ENCODE measurements at regions not wholly inside any gene's neighbourhood (a gene's known extent, or its start where the extent isn't known, plus 50 kb on each side); places are given as distances from the start of the nearest gene placed in this dataset.

DNA sequence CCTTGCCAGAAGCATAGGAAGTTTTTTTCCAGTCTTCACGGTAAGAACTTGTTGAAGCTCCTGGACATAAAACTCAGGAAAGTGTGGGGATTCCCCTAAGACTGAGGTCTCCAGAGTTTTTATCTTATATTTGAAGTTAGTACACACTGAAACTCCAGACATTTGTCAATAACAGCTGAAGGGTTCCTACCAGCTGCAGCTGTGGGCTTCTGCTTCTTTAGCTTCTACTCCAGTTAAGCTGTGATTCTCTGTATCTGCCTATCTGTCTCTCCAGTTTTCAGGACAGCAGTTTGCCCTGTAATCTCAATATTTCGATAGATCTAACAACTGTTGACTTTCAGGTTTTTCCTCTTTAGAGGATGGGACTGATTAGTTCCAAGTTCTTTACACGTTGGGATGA, 966.0 kb upstream of the SEMA6D start:
- no peak for DNase-seq

DNA sequence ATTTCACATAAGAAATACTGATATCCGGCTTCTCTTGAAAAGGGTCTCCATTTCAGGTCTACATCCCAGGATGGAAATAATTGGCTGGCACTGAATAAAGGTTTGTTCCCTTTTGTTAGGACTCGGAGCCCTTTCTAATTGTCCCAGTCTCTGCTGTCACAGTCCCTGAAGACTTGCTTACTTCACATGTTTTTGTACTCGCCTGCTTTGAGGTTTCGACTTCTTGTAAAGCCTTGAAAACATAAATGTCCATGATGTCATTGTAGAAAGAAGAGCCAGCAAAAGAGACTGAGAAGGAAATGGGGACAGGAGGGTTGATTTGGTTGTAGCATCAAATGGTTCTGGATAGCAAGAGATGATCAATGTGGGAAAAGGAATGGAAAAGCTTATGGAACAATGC, 963.4 kb upstream of the SEMA6D start:
- DNase-seq = no peak

DNA sequence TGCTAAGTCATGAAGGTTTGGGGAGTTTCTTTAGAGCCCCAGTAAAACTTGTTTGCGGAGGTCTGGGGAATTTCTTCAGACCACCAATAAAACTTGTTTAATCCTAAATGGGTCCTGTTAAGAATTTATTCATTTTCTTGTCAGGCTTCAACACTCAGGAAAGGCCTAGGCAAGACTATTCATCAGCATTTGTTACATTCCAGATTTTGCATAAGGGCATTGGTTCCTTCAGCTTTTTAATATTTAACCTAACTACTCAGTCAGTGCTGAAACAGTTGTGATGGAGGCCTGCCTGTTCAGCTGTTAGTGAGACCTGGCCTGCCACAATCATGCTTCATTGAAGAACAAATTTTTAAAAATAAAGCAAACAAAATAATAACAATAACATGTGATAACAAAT, 954.2 kb upstream of the SEMA6D start:
- no peak for DNase-seq

DNA sequence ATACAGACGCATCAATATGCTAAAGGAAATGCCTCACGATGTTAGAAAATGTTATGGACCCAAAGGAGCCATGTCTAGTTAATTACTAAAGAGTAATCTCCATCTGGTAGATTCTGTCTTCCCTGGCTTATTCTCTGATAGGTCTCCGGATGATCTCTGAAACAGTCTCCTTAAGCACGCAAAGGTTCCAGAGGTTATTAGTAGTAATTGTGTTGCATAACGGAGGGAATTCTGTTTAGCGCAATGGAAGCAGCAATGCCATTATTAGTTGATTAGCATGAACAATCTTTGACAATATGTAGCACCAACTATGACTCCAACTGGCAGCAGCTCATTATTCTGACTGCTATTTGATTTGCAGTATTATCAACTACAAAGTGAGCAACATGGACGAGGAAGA, 952.5 kb upstream of the SEMA6D start:
- DNase-seq = no peak

DNA sequence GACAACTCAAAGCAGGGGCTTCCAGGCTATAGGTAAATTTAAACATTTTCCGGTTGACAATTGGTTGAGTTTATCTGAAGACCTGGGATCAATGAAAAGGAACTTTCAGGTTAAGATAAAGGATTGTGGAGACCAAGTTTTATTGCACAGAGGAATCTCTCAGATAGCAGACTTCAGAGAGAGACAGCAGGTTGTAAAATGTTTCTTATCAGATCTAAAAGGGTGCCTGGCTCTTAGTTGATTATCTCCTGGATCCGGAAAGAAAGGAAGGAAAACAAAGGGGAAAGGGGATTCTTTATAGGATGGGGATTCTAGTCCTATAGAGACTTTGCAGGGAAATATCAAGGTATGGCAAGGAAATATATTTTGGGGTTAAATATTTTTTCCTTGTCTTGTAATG, 951.3 kb upstream of the SEMA6D start:
- DNase-seq = no peak

DNA sequence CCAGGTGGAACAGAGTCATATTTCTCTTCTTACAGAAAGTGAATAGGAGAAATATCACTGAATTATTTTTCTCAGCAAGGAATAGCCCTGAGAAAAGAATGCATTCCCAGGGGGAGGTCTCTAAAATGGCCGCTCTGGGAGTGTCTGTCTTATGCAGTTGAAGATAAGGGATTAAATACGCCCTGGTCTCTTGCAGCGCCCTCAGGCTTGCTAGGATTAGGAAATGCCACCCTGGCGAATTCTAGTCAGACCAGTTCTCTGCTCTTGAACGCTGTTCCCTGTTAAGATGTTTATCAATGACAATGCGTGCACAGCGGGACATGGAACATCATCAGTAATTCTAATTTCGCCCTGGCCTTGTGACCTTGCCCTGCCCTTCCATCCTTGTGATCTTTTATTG, 949.0 kb upstream of the SEMA6D start:
- no peak for DNase-seq

DNA sequence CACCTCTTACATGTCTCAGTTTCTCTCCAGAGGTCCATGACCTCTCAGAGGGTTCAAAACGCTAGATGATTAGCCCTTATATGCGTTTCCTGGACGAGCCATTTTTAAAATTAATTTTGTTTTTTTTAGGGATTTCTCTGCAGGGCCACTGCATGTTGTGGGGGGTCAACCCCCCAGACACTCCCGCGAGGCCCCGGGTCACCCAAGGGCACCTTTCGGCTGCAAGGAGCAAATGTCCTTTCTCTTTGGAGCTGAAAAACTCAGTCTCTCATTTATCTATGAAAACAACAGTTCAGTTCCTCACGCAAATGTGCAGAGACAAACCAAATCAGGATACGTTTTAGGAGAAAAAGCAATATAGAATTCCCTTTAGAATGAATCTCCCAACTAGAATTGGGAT, 944.3 kb upstream of the SEMA6D start:
- no peak for DNase-seq

DNA sequence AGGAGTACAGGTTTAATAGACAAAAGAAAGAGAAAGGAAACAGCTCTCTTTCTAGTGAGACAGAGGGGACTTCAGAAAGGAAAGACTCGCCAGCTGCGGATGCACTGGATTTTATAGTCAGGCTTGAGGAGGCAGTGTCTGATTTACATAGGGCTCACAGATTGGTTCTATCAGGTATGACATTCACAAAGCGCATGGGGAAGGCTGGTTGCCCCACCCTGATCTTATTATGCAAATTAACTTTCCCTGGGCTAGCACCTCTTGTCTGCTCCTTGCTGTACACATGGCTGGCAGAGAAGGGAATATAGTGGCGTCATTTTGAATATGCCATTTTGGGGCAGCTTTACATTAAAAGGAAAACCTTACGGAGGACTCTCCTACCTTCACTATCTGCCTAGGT, 938.4 kb upstream of the SEMA6D start:
- no peak for DNase-seq

DNA sequence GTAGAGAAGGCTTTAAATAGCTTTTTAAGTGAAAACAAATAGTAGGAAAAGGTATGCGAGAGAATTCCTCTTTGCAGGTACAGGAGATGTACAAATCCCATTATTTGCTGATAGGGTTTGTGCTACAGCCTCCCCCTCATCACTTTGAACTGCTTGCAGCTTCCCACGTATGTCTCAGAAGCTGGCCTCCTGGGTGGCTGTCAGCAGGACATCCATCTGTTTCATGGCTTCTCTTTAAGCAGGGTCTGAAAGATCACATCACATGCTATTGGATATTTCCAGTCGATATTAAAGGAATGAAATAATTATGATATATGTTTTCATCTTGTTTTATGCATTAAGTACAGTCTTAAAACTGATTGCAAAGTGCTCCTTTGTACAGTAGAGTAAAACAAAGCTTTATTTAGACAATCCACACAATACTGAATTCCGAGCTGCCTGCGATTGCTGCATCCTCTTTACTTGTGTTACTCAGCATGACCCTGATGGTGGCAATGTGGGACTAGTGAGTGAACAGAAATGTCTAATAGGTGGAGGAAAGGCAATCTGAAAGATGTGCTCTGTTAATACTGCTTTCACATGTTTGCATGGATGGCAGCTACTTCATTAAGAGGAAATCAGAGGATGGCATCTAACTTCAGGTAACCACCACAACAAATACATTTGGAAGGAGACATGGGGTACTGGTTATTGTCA, 930.6 kb upstream of the SEMA6D start:
- no peak for DNase-seq

DNA sequence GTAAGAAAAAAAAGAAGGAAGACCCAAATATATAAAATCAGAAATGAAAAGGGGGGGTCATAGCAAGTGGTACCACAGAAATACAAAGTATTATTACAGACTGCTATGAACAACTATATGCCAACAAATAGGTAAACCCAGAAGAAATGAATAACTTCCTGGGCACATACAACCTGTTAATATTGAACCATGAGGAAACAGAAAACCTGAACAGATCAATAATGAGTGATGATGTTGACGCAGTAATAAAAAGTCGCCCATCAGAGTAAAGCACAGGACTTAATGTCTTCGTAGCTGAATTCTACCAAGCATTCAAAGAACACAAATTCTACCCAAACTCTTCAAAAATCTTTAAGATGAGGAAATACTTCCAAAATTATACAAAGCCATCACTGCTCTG, 921.6 kb upstream of the SEMA6D start:
- no peak for DNase-seq

DNA sequence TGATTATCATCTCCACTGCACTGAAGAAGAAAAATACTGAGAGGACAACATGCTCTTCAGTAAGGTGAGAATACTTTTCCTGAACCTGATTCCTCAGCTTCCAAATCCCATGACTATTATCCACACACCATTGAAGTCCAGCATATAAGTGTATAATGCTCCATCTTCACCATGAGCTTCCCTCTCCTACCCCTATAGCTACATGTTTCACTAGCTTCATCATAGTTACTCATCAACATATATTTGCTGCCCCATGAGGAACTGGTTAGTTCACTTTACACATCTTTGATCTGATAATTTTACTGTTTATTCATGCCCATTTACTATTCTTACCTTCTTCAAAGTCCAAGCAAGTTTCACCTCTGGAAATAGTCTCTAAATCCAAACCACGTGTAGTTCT, 908.5 kb upstream of the SEMA6D start:
- no peak for DNase-seq

DNA sequence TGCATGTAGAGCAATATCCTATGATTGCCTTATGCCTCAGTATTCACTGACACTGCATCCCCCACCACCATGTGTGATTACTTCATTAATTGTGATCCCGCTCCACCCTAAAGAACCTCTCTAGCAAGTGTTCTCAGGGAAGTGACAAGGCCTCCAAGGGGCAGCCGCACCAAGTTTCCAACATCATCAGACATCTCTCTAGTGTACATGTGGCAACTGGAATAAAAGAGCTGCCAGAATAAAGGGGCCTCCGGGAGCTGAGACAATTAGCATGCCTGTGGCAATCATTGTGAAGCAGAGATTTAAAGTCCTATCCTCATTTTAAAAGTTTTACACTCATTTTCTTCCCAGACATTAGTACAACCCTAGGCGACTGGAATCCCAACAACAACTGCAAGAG, 902.1 kb upstream of the SEMA6D start:
- DNase-seq = no peak

DNA sequence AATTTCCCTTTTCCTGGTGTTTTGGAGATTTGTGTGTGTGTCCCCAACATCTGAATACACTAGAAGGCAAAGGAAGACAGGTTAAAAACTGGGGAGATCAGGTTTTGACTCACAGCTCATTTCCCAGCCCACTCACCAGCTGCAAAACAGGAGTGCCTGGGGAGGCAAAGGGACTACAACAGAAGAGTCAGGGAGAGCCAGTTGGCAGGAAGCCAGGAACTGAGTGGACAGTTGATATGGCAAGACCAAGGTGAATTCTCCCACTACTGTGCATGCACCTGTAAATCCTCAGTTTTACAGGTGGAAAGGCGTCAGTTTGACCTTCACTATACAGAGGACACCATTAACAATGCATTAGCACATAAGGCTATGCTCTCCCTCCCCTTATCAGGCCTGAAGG, 901.5 kb upstream of the SEMA6D start:
- no peak for DNase-seq

DNA sequence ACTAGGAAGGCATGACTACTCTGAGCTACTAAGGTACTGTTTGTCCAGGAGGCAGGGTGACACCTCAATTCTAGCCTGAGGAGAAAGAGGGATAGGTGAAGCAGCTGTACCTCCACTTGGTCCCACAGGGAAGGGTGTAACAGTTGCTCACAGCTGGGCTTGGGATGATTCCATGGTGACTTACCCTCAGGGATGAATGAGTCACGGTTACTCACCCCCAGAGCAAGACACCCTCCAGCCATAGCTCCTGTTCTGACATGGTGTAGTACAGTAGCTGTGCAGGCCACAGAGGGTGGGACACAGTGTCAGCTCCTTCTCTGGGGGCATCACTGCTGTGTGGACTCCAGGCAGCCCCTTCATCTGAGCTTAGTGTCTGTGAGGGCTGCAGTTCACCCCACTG, 868.6 kb upstream of the SEMA6D start:
- no peak for DNase-seq

DNA sequence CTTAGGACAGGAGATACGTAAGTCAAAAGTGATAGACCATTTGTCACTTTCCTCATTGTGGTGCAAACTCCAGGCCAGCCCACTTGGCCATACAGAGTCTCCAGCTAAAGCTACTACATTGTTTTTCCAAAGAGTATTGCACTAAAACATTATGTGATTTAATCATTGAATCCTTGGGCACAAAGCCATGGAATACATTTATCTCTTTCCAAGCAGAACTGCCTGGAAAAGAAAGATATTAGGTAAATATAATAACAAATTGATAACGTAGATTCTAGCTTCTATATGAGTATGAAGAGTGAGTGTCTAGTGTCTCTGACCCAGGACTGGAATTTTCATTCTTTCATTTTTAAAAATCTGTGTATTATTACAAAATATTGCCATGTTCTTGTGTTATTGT, 863.7 kb upstream of the SEMA6D start:
- DNase-seq = no peak

DNA sequence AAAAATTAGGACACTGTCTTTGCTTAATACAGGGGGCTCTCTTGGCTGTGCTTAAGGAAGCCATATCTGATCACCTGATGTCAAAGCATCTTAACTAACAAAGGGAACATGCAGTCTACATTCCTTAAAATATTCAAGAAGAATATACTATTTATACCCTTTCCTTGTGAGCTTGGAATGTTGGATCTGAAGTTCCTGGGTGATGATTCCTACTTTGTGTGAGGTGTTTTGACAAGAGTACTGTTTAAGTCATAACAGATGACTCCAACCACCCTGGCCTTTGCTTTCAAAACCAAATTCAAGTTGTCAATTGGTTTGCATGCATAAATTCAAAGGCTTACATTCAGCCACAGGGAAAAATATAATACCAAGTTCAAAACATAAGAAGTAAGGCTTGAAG, 862.7 kb upstream of the SEMA6D start:
- DNase-seq = no peak

DNA sequence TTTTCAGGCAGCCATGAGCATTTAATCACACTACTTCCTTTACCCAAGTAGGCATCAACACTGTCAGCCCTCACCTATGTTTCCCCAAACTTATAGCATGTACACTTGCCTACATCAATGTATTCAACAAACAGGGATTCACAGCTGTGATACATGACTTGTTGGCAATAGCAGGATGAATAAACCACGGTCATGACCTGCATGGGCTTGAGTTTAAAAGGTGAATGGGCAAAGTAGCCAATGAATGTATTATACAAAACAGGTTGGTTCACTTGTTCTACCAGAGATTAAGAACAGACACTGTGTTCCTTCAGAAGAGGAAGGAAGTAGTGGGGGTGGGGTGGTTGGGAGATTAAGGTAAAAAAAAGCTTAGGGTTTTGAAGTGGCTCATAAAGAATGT, 861.9 kb upstream of the SEMA6D start:
- DNase-seq = no peak

DNA sequence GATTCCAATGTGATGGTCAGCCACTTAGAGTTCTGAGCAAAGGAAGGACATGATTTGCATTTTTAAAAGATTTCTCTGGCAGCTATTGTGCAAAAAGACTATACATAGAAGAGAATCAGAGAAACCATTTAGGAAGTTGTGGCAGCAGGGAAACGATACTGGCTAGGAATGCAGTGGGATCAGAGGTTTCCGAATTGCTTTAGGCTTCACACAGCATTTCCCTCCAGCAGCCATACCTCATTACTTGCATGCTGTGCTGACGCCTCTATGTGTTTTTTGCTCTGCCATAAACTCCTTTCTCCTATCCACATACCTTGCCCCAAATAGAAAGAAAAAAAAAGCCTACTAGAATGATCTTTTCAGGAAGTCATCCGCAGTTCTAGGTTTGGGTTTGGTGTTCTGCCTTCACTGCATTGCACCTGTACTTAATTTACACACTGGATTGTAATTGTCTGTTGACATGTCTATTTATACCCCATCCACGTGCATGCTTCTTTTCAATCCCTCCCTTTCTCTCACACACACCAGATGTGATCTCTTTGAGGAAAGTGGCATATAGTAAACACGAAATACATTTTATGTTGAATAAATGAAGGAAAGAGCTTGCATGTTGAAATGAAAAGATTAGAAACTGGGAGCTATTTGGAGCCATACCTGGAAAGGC, 860.3 kb upstream of the SEMA6D start:
- DNase-seq = no peak

DNA sequence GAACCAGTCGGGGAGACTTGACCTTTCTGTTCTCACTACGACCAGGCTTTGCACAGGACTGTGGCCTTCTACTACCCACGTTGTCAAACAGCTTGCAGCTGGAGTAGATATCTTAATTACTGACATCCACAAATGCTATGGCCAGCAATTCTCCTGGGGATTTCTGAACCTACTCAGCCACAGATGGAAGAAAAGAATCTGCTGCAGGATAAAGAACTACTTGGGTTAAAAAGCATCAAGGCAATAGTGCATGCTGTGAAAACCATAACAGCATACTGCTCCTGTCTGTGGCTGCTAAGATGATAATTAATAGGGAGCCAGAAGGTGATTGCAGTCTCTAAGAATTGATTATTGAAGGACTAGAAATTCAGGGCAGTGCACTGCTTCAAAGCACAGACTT, 859.2 kb upstream of the SEMA6D start:
- no peak for DNase-seq

DNA sequence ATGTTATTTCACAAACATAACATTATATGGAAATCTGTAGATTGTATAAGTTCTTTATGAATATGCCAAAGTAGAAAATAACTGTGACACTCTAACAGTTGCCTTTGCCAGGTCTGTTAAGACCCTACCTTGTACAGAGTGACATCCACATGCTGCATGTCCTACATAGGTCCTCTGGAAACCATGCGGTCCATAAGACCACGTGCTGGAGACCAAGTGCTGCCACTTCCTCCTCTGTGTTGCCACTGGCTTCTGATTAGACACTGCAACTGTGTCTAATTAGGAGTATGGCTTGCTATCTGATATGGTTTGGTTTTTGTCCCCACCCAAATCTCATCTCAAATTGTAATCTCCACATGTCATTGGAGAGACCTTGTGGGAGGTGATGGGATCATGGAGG, 855.5 kb upstream of the SEMA6D start:
- no peak for DNase-seq

DNA sequence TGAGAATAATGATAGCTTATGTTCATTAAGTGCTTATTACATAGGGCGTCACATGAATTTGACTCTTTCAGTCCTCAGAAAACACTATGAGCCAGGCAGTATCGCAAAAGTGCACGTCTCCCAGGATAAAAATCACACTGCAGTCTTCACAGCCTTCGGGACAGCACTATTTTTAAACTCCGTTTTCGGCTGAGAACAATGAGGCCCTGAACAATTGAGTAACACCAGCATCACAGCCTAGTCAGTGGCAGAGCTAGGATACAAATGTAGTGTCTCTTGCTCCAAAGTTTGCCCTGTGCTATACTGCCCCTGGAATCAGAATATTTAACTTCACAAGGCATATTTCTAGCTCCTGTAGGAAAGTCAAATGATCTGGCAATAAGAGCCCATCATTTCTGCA, 852.1 kb upstream of the SEMA6D start:
- no peak for DNase-seq

DNA sequence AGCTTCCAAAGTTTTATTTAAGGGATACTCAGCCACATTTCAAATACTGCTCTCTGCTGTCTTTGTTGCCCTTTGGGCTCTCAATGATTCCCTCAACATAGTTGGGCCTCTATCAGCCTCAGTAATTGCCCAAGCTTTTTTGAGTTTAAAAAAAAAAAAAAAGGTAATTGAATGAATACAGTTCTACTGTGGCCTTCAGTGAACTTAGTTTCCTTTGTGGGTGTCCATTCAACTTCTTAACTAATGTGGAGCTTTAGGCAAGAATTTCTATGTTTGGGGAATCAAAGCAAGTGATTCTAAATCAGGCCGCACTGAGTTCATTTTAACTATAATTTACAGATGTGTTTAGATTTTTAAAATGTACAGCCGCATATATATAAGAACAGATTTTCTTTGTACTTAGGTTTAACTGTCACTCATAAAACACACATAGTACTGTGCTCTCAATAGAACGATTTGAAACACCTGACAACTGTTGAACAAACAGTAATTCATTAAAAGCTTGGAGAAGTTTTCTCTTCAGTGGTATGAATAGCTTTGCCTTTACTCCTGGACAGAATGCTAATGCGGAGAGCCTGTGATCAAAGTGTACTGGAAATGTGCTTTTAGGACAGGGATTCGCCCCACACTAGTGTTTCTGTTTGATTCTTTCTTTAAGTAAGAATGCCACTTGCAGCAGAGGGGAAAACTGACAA, 844.9 kb upstream of the SEMA6D start:
- DNase-seq = no peak

DNA sequence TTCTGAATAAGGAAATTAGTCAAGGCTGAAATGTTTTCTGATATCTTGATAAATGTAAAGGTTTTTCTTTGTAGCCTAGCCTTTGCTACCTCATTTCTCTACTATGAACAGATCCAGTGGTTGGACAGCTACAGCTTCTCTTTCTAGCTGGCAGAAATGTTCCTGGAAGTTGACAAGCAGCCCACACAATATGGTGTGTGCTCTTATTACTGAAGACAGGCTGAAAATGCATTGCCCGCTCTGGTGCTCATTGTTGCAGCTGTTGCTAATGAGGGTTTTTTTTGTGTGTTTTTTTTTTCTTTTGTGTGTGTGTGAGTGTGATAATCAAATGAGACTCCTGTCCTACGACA, 844.3 kb upstream of the SEMA6D start:
- no peak for DNase-seq

DNA sequence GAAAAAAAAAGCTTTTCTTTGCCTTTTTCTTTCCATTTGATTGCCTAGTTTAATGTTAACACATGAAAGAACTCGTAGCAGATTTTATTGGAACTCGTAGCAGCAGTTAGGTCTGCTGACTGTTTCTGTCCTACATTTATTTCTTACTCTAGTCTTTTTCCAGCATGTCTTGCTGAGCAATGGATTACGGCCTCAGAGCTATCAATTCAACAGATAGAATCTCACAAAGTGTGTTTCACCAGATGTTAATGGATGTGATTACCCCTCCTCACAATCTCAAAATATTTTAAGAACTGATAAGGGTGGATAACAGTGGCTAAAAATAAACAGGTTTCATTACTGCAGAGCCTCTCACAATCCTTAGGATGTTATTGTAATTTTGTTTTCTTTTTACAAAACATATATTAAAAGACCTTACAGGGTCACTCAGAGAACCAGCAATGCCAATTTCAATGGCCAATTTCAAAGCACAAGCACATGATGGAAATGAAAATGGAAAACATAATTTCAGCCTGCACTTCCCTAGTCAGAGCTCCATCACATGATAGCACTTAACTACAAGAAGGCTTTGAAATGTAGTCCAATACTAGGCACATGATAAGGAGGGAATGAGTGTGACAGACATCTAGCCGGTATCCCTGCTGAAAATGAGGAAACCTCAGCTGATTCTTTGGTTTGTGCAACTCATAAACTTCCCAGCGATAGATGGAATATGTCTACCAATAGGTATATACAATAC, 838.1 kb upstream of the SEMA6D start:
- no peak for DNase-seq

Measured in inflammatory macrophage treated with lipopolysaccharide for 4 hours (primary cell).